HG03060 (cell line): ENCODE measurements at regions not wholly inside any gene's neighbourhood (a gene's known extent, or its start where the extent isn't known, plus 50 kb on each side); places are given as distances from the start of the nearest gene placed in this dataset.

Experiments used
- ATAC-seq: cut with Tn5 transposase; IDR thresholded peaks from one replicate; pipeline ENCODE4 v1.9.1; 2021; ENCODE audit warnings: low read depth, moderate number of reproducible peaks; ENCODE audit not compliant: unreplicated experiment

- no peak for ATAC-seq
Observed at GRCh38 chr11:80593648-80594374, 1153.0 kb upstream of the TENM4 start.

- ATAC-seq = no peak
Observed at GRCh38 chr11:80592546-80592945, 1151.7 kb upstream of the TENM4 start.

- no peak for ATAC-seq
Observed at GRCh38 chr11:80587906-80588305, 1147.1 kb upstream of the TENM4 start.

- no peak for ATAC-seq
Observed at GRCh38 chr11:80586464-80586863, 1145.6 kb upstream of the TENM4 start.

GRCh38 chr11:80584661-80585060 lies 1143.8 kb upstream of the TENM4 start:
- no peak for ATAC-seq

GRCh38 chr11:80569832-80570231 lies 1129.0 kb upstream of the TENM4 start:
- ATAC-seq = no peak

GRCh38 chr11:80565231-80565630 lies 1124.4 kb upstream of the TENM4 start:
- ATAC-seq = no peak

- ATAC-seq = no peak
Observed at GRCh38 chr11:80562523-80563125, 1121.8 kb upstream of the TENM4 start.

- no peak for ATAC-seq
Observed at GRCh38 chr11:80559942-80560341, 1119.1 kb upstream of the TENM4 start.

- ATAC-seq = no peak
Observed at GRCh38 chr11:80553565-80553964, 1112.7 kb upstream of the TENM4 start.

- no peak for ATAC-seq
Observed at GRCh38 chr11:80542704-80543103, 1101.9 kb upstream of the TENM4 start.

- no peak for ATAC-seq
Observed at GRCh38 chr11:80538040-80538439, 1097.2 kb upstream of the TENM4 start.

GRCh38 chr11:80533463-80533862 lies 1092.6 kb upstream of the TENM4 start:
- no peak for ATAC-seq

- no peak for ATAC-seq
Observed at GRCh38 chr11:80532633-80533232, 1091.9 kb upstream of the TENM4 start.

GRCh38 chr11:80529726-80530125 lies 1088.9 kb upstream of the TENM4 start:
- ATAC-seq = no peak

GRCh38 chr11:80525663-80526405 lies 1085.0 kb upstream of the TENM4 start:
- no peak for ATAC-seq

GRCh38 chr11:80524349-80524748 lies 1083.5 kb upstream of the TENM4 start:
- no peak for ATAC-seq

GRCh38 chr11:80523057-80523456 lies 1082.2 kb upstream of the TENM4 start:
- no peak for ATAC-seq

- ATAC-seq = no peak
Observed at GRCh38 chr11:80521592-80521991, 1080.8 kb upstream of the TENM4 start.

- ATAC-seq = no peak
Observed at GRCh38 chr11:80520507-80520887, 1079.7 kb upstream of the TENM4 start.
